ENCODE measurements at regions not wholly inside any gene's neighbourhood (a gene's known extent, or its start where the extent isn't known, plus 50 kb on each side); places are given as distances from the start of the nearest gene placed in this dataset.
A peak's percentile ranks its signal among the peaks of the same experiment; 100 is the strongest.

DNA sequence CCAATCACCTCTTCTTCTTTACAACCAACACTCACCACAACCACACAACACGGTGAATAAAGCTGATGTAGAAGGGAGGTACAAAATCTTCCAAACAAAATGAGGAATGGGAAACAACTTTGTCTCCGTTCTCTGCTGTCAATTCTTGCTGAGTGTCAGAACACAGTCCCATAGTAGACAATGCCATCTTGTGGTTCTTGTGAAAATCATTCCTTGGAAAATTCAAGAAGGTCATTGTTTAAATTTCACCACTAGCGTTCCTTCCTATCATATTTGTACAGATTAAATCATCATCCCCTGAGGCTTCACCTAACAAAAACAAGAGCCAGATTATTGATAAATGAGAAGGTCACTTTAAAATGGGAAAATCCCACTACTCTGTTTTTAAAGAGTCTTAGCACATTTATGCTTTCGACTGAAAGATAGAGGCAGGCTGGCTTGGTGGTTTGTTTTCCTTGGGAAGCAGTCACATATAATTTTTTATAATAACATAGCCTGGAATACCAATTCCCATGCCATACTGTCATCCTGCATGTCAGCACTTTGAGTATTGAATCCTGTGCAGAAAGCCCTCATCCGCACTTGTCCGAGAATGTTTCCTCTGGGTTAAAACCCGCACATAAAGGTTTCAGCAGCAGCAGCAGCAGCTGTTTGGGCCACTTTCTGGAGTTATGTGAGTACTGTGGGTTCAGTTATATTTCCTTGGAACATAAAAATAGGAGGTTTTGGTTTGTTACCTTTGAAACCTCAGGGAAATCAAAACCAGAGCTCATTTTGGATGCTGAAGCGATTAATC, 395.0 kb upstream of the SMARCA2 start:
- no peaks in the 10 kb centered on the region for H3K36me3 Mint-ChIP-seq (ENCODE audit: low read depth)

GRCh38 chr9:1637401-1637800, 377.7 kb upstream of the SMARCA2 start:
- TF ChIP-seq, protein P1, sequence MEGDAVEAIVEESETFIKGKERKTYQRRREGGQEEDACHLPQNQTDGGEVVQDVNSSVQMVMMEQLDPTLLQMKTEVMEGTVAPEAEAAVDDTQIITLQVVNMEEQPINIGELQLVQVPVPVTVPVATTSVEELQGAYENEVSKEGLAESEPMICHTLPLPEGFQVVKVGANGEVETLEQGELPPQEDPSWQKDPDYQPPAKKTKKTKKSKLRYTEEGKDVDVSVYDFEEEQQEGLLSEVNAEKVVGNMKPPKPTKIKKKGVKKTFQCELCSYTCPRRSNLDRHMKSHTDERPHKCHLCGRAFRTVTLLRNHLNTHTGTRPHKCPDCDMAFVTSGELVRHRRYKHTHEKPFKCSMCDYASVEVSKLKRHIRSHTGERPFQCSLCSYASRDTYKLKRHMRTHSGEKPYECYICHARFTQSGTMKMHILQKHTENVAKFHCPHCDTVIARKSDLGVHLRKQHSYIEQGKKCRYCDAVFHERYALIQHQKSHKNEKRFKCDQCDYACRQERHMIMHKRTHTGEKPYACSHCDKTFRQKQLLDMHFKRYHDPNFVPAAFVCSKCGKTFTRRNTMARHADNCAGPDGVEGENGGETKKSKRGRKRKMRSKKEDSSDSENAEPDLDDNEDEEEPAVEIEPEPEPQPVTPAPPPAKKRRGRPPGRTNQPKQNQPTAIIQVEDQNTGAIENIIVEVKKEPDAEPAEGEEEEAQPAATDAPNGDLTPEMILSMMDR (IDR thresholded peaks at IDR 0.05) = no peak
- peaks cover 1% of the 10 kb centered on the region for H3K27me3 Mint-ChIP-seq (ENCODE audit: low read depth)
- no peak overlapping the region for H3K27ac Mint-ChIP-seq (ENCODE audit: unreplicated experiment)
- no peaks in the 10 kb centered on the region for H3K4me1 Mint-ChIP-seq (ENCODE audit: low read depth)
- no peak for DNase-seq (ENCODE audit: low spot score)
- no peaks in the 10 kb centered on the region for H3K36me3 Mint-ChIP-seq (ENCODE audit: low read depth)
- H3K4me3 Mint-ChIP-seq (ENCODE audit: unreplicated experiment) = no peak overlapping the region
- peaks cover 28% of the 10 kb centered on the region for H3K9me3 Mint-ChIP-seq (ENCODE audit: low read depth)

More for the DNA sequence above, 395.0 kb upstream of the SMARCA2 start:
- Mint-ChIP-seq H3K4me3 (ENCODE audit: unreplicated experiment) (no peak overlapping the region), H3K27me3 (ENCODE audit: low read depth) (peaks cover 4% of the 10 kb centered on the region), H3K4me1 (ENCODE audit: low read depth) (no peaks in the 10 kb centered on the region), H3K9me3 (ENCODE audit: low read depth) (peaks cover 33% of the 10 kb centered on the region), H3K27ac (ENCODE audit: unreplicated experiment) (no peak overlapping the region)
- no peak for DNase-seq (ENCODE audit: low spot score)
- TF ChIP-seq, protein P1 (IDR thresholded peaks at IDR 0.05) = peak; percentile 55

DNA sequence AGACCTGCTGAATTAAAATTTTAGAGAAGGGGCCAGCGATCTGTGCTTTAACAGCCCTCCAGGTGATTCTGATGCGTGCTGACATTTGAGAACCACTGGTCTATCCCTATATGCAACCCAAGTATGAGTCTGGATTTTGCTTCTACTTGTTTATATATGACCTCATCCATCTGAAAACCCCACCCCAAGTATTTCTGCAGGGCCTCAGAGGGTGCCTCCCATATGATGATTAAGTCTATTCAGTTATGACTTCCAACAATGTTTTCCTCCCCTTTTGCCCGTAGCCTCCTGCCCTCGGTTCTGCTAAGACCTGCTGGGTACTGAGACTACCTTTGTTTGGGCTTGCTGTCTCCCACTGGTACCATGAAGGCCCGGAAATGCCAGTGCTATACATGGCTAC, 376.0 kb upstream of the SMARCA2 start:
- peaks cover 1% of the 10 kb centered on the region for H3K27me3 Mint-ChIP-seq (ENCODE audit: low read depth)
- no peak overlapping the region for H3K27ac Mint-ChIP-seq (ENCODE audit: unreplicated experiment)
- H3K4me3 Mint-ChIP-seq (ENCODE audit: unreplicated experiment) = no peak overlapping the region
- no peak for DNase-seq (ENCODE audit: low spot score)
- H3K36me3 Mint-ChIP-seq (ENCODE audit: low read depth) = no peaks in the 10 kb centered on the region
- TF ChIP-seq, protein P1 (IDR thresholded peaks at IDR 0.05) = no peak
- H3K9me3 Mint-ChIP-seq (ENCODE audit: low read depth) = peaks cover 30% of the 10 kb centered on the region
- H3K4me1 Mint-ChIP-seq (ENCODE audit: low read depth) = no peaks in the 10 kb centered on the region

DNA sequence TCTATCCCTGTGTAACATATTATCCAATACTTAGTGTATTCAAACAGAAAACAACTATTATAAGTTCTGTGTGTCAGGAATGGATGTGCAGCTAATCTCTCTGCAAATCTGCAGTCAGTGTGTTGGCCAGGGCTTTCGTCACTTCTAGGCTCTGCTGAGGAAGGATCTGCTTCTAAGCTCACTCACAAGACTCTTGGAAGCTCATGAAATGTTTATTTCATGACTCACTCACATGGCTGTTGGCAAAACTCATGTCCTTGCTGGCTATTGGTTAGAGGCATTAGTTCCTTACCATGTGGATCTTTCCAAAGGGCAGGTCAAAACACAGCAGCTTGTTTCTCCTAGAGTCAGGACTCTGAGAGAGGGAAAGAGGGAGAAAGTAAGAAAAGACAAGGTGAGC, 367.4 kb upstream of the SMARCA2 start:
- Mint-ChIP-seq H3K4me3 (ENCODE audit: unreplicated experiment) (no peak overlapping the region), H3K9me3 (ENCODE audit: low read depth) (peaks cover 27% of the 10 kb centered on the region), H3K36me3 (ENCODE audit: low read depth) (no peaks in the 10 kb centered on the region), H3K27me3 (ENCODE audit: low read depth) (no peaks in the 10 kb centered on the region), H3K27ac (ENCODE audit: unreplicated experiment) (no peak overlapping the region), H3K4me1 (ENCODE audit: low read depth) (no peaks in the 10 kb centered on the region)
- no peak for DNase-seq (ENCODE audit: low spot score)
- TF ChIP-seq, protein P1 (IDR thresholded peaks at IDR 0.05) = no peak

GRCh38 chr9:1653282-1653681, 361.9 kb upstream of the SMARCA2 start:
- DNase-seq (ENCODE audit: low spot score) = no peak
- H3K36me3 Mint-ChIP-seq (ENCODE audit: low read depth) = no peaks in the 10 kb centered on the region
- H3K9me3 Mint-ChIP-seq (ENCODE audit: low read depth) = peaks cover 14% of the 10 kb centered on the region
- H3K4me3 Mint-ChIP-seq (ENCODE audit: unreplicated experiment) = no peak overlapping the region
- no peak overlapping the region for H3K27ac Mint-ChIP-seq (ENCODE audit: unreplicated experiment)
- TF ChIP-seq, protein P1 (IDR thresholded peaks at IDR 0.05) = no peak
- H3K4me1 Mint-ChIP-seq (ENCODE audit: low read depth) = no peaks in the 10 kb centered on the region
- H3K27me3 Mint-ChIP-seq (ENCODE audit: low read depth) = no peaks in the 10 kb centered on the region
